ENCODE measurements at regions not wholly inside any gene's neighbourhood (a gene's known extent, or its start where the extent isn't known, plus 50 kb on each side); places are given as distances from the start of the nearest gene placed in this dataset.

DNA sequence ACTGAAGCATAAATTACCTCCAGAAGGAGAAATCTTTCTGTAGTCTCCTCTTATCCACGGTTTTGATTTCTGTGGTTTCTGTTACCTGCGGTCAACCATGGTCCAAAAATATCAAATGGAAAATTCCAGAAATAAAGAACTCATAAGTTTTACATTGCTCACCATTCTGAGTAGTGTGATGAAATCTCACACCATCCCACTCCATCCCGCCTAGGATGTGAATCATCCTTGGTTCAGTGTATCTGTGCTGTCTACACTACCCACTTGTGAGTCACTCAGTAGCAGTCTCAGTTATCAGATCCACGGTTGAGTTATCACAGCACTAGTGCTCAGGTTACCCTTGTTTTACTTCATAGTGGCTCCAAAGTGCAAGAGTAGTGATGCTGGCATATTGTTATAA is 371.2 kb downstream of the NFIB start:
- TF ChIP-seq, protein P1, sequence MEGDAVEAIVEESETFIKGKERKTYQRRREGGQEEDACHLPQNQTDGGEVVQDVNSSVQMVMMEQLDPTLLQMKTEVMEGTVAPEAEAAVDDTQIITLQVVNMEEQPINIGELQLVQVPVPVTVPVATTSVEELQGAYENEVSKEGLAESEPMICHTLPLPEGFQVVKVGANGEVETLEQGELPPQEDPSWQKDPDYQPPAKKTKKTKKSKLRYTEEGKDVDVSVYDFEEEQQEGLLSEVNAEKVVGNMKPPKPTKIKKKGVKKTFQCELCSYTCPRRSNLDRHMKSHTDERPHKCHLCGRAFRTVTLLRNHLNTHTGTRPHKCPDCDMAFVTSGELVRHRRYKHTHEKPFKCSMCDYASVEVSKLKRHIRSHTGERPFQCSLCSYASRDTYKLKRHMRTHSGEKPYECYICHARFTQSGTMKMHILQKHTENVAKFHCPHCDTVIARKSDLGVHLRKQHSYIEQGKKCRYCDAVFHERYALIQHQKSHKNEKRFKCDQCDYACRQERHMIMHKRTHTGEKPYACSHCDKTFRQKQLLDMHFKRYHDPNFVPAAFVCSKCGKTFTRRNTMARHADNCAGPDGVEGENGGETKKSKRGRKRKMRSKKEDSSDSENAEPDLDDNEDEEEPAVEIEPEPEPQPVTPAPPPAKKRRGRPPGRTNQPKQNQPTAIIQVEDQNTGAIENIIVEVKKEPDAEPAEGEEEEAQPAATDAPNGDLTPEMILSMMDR (IDR thresholded peaks at IDR 0.05; ENCODE audit: low read depth, low read length, poor library complexity, severe bottlenecking), result no peak
- no peak for TF ChIP-seq EZH2phosphoT487 (IDR thresholded peaks at IDR 0.05; ENCODE audit: borderline replicate concordance, low read length)

Measured in DOHH2 (cell line).